ENCODE measurements at regions not wholly inside any gene's neighbourhood (a gene's known extent, or its start where the extent isn't known, plus 50 kb on each side); places are given as distances from the start of the nearest gene placed in this dataset.

DNA sequence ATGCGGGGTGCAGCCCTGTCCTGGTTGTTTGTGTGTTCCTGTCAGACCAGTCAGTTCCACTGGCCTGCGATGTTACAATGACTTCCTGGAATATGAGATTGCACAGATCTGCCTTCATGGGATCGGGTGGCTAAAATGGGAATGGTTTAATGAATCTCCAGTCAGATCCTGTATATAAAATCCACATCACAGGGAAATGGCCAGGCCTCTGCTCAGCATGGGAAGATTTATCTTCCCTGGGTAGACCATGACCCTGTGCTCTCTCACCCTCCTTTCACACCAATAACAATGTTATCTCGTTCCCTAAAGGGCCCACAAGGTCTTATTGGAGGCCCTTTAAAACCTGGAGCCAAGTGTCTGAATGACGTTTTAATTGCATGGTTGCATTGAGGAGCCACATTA lies 307.4 kb downstream of the RAB28 start:
- TF ChIP-seq, protein P1, sequence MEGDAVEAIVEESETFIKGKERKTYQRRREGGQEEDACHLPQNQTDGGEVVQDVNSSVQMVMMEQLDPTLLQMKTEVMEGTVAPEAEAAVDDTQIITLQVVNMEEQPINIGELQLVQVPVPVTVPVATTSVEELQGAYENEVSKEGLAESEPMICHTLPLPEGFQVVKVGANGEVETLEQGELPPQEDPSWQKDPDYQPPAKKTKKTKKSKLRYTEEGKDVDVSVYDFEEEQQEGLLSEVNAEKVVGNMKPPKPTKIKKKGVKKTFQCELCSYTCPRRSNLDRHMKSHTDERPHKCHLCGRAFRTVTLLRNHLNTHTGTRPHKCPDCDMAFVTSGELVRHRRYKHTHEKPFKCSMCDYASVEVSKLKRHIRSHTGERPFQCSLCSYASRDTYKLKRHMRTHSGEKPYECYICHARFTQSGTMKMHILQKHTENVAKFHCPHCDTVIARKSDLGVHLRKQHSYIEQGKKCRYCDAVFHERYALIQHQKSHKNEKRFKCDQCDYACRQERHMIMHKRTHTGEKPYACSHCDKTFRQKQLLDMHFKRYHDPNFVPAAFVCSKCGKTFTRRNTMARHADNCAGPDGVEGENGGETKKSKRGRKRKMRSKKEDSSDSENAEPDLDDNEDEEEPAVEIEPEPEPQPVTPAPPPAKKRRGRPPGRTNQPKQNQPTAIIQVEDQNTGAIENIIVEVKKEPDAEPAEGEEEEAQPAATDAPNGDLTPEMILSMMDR (conservative IDR thresholded peaks at IDR 0.05 in 1 of 2, IDR thresholded peaks at IDR 0.05 in 1 of 2; ENCODE audit: extremely low read depth in 1 of 2, insufficient read depth in 1 of 2, low read depth in 1 of 2, low read length in 2 of 2) = no peak
- no peak for TF ChIP-seq EZH2 (IDR thresholded peaks at IDR 0.05; ENCODE audit: borderline replicate concordance, low read length)
